HG02943 (cell line): ENCODE measurements at regions not wholly inside any gene's neighbourhood (a gene's known extent, or its start where the extent isn't known, plus 50 kb on each side); places are given as distances from the start of the nearest gene placed in this dataset.

Experiments used
- ATAC-seq: cut with Tn5 transposase; IDR thresholded peaks from one replicate; pipeline ENCODE4 v1.9.1; 2021; ENCODE audit warnings: mild to moderate bottlenecking, low read depth, moderate library complexity; ENCODE audit not compliant: unreplicated experiment

GRCh38 chr7:16975712-16976111 lies 93.9 kb upstream of the AGR3 start:
- no peak for ATAC-seq

DNA sequence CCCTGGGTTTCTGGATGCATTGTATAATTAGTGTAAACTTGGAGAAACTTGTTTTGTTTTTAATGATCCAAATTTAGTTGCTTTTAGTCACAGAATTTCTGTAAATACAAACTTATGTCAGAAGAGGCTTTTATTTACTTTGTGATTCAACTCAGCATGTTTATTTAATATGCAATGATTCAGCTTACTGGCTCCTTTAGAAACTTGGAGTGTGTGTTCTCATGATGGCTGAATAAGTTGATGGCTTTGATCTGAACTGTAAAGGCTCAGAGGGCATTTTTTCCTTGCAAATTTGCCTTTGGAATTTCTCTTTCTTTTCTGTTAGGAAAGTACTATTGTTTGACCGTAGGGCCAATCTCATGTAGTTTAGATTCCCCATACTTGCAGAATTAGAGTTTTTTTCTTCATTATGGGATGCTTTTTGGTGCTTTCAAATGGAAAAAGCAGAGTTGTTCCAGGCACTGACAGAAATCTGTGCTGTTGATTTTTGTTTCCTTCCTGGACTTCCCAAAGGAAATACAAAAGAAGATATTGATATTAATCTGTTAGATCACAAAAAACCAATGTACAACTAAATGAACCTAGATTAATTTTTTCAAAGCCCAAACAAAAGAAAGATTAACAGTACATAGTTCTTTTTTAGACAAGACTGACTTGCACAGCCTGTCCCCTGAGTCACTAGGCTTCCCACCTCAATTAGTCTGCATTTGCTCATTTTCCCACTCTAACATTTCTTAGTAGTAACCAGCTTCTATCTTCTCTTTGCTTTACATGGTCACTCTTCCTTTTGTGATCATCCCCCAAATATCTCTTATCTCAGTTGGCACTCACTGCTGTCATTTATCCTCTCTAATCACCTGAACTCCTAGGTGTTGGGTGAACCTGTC lies 96.8 kb upstream of the AGR3 start:
- ATAC-seq: no peak

DNA sequence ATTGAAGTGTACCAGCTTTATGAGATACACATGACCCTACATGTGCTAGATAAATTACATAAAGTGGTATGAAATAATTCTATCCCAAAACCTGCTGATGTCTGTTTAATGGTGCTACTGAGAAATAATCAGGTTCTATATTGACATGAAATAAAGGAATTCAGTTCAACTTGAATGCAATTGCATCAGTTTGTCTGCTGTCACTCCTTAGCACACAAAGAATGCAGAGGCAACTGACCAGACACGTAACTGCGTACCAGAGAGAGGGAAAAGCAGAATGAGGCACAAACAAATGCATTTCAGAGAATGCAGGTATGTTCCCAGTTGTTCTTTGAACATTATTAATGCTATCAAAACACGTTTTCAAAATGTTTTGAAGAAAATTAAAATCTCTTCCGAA lies 98.8 kb upstream of the AGR3 start:
- ATAC-seq: no peak

- no peak for ATAC-seq
Observed at GRCh38 chr7:16982640-16983350, 101.0 kb upstream of the AGR3 start.

- ATAC-seq: no peak
Observed at GRCh38 chr7:16984375-16984774, 102.6 kb upstream of the AGR3 start.

DNA sequence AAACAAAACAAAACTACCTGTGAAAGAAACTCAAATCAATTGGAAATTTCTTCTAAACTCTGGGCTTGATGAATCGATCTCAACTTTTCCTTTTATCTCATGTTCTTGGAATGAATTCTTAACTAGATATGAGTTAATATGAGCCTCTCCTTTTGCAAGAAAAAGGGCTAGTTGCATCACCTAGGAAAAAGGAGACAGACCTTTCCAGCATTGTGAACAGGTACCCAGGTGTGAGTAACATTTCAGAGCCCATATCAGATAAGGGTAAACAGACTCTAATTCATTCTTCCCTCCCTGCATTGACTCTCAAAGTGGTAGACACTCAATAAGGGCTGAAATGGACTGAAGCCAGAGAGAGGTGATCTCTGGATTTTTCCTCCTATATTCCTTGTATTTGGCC lies 103.8 kb upstream of the AGR3 start:
- ATAC-seq: no peak

- ATAC-seq: no peak
Observed at GRCh38 chr7:16986755-16987154, 105.0 kb upstream of the AGR3 start.

DNA sequence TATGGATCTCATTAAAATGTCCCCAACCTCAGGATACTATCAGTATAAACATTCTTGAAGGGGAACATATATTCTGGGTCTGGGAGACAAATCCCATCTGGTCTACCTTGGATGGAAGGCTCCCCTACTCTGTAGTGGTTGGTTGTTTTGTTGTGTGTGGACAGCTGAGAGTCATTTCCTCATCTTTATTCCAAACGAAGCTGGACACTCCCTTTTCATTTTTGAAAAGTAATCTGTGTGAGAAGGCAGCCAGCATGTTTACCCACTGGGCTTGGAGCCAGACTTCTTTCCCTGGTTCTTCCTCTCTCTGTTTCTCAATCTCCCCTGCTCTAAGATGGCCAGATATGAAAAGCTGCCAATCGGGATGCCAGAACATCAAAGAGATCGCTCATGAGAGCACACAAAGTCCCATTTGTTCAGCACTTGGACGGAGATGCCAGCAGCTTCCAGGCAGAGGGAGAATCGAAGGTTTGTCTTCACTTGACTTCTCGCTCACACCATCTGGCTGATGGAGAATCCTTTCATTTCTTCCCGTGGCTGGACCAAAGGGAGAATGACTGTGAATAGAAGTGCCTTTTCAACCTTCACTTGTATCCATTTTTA lies 108.1 kb upstream of the AGR3 start:
- no peak for ATAC-seq

GRCh38 chr7:16991551-16991950 lies 109.8 kb upstream of the AGR3 start:
- ATAC-seq: no peak

GRCh38 chr7:16993543-16993942 lies 111.8 kb upstream of the AGR3 start:
- no peak for ATAC-seq

- no peak for ATAC-seq
Observed at GRCh38 chr7:16998481-16999051, 116.8 kb upstream of the AGR3 start.

GRCh38 chr7:16999541-17000267 lies 117.9 kb upstream of the AGR3 start:
- no peak for ATAC-seq

DNA sequence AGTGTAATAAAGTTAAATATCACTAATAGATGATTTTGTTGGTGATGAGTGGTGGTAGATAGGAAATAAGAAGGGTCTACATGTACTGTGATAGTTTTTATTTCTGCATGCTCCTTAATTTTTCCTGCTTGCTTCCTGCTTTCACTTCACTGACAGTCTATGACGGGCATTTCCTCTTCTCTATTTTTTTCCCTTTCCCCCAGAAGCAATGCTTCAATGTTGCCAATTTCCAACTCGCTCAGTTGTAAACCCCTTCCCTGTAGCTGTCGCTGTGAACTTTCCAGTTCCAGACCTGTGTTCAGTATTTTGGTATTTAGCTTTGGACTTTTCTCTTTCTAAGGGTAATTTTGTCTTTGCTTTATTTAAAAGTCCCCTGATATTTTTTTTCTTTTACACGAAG lies 123.5 kb upstream of the AGR3 start:
- ATAC-seq: no peak

GRCh38 chr7:17007841-17008240 lies 126.1 kb upstream of the AGR3 start:
- ATAC-seq: no peak

GRCh38 chr7:17009007-17009719 lies 127.4 kb upstream of the AGR3 start:
- no peak for ATAC-seq

- ATAC-seq: no peak
Observed at GRCh38 chr7:17009933-17010332, 128.2 kb upstream of the AGR3 start.

GRCh38 chr7:17010637-17011300 lies 129.0 kb upstream of the AGR3 start:
- no peak for ATAC-seq

DNA sequence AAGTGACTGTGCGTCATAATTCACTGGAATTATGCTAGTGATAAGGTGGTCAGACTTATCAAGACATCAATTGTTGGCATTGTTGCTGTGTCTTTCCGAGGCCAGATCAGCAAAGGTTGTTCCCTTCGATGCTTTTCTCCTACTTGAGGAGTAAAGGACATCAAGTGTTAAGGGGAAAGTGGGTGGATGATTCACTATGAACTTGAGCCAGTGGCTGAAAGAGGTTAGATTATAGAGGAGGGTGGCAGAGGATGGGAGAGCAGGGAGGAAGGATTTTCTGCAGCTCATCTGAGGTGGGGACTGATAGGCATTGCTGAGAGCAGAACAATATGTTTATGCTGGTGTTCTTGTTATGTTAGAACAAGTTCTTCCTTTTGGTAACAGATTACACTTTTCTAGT lies 131.4 kb upstream of the AGR3 start:
- ATAC-seq: no peak

DNA sequence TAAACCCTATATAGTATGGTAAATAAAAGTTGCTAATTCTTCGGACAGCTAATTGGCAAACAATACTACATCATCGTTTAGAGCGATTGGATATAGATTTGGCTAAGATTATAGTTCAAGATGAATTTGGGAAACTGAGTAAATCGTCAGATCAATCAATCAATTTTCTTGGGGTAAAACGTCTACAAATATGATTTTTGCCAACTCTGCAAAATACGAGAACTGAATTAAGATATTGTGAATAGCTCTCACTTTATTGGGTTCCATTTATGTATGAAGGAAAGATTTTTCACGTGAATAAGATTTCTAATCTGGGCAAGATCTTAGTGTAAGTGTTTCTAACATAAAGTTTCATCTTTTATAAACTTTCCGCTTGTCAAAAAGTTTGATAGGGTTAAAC lies 132.9 kb upstream of the AGR3 start:
- ATAC-seq: no peak
